ENCODE measurements at regions not wholly inside any gene's neighbourhood (a gene's known extent, or its start where the extent isn't known, plus 50 kb on each side); places are given as distances from the start of the nearest gene placed in this dataset.

- Histone ChIP-seq H3K9me3 (replicated peaks; ENCODE audit: control insufficient read depth, insufficient read depth, low read length) (no peaks in the 10 kb centered on the region), H3K79me2 (ENCODE audit: control insufficient read depth, insufficient read depth, low read length) (no peaks in the 10 kb centered on the region), H3K9ac (replicated peaks; ENCODE audit: extremely low read depth, insufficient read depth, low read length) (no peak overlapping the region), H4K20me1 (replicated peaks; ENCODE audit: control insufficient read depth, extremely low read depth, insufficient read depth, low read length) (no peaks in the 10 kb centered on the region), H3K27ac (ENCODE audit: insufficient read depth, low read depth, low read length) (no peak overlapping the region), H2AFZ (ENCODE audit: low read depth, low read length) (no peak overlapping the region), H3K4me2 (ENCODE audit: insufficient read depth, low read length) (no peak overlapping the region), H3K4me3 (replicated peaks in 1 of 3; ENCODE audit: insufficient read depth in 1 of 3, low read depth in 1 of 3, low read length in 3 of 3) (no peak overlapping the region), H3K27me3 (ENCODE audit: control insufficient read depth in 2 of 2, insufficient read depth in 2 of 2, low read length in 2 of 2) (no peaks in the 10 kb centered on the region), H3K9me1 (replicated peaks; ENCODE audit: control insufficient read depth, extremely low read depth, insufficient read depth, low read length) (no peaks in the 10 kb centered on the region), H3K4me1 (ENCODE audit: control insufficient read depth, extremely low read depth, insufficient read depth, low read length) (peaks cover 13% of the 10 kb centered on the region), H3K36me3 (ENCODE audit: control insufficient read depth in 2 of 2, extremely low read depth in 1 of 2, insufficient read depth in 2 of 2, low read length in 2 of 2) (no peaks in the 10 kb centered on the region)
- POLR2A ChIA-PET: no interaction called here
- no peak for DNase-seq (ENCODE audit: low read depth, low spot score)
- FAIRE-seq: no peak
- TF ChIP-seq GATA2 (IDR thresholded peaks at IDR 0.05; ENCODE audit: insufficient read depth, insufficient read length, low read depth, low read length) (no peak), JUN (IDR thresholded peaks at IDR 0.05; ENCODE audit: borderline replicate concordance, insufficient read depth, insufficient read length, low read depth) (no peak), MAX (IDR thresholded peaks at IDR 0.05; ENCODE audit: insufficient read depth, insufficient read length) (no peak), POLR2AphosphoS5 (IDR thresholded peaks at IDR 0.05; ENCODE audit: insufficient read depth, low read depth, low read length) (no peak), MYC (IDR thresholded peaks at IDR 0.05; ENCODE audit: low read depth, low read length) (no peak), POLR2A (IDR thresholded peaks at IDR 0.05; ENCODE audit: low read depth, low read length) (no peak), FOS (IDR thresholded peaks at IDR 0.05; ENCODE audit: borderline replicate concordance, insufficient read depth, low read length) (no peak), EZH2 (IDR thresholded peaks at IDR 0.05; ENCODE audit: borderline replicate concordance, low read depth, low read length, severe bottlenecking) (no peak)
- TF ChIP-seq, protein P1, sequence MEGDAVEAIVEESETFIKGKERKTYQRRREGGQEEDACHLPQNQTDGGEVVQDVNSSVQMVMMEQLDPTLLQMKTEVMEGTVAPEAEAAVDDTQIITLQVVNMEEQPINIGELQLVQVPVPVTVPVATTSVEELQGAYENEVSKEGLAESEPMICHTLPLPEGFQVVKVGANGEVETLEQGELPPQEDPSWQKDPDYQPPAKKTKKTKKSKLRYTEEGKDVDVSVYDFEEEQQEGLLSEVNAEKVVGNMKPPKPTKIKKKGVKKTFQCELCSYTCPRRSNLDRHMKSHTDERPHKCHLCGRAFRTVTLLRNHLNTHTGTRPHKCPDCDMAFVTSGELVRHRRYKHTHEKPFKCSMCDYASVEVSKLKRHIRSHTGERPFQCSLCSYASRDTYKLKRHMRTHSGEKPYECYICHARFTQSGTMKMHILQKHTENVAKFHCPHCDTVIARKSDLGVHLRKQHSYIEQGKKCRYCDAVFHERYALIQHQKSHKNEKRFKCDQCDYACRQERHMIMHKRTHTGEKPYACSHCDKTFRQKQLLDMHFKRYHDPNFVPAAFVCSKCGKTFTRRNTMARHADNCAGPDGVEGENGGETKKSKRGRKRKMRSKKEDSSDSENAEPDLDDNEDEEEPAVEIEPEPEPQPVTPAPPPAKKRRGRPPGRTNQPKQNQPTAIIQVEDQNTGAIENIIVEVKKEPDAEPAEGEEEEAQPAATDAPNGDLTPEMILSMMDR (IDR thresholded peaks at IDR 0.05; ENCODE audit: extremely low read depth in 1 of 2, insufficient read depth in 1 of 2, low read depth in 1 of 2, low read length in 2 of 2): no peak
- CTCF ChIA-PET: interaction anchor here (0.7 to 1.4 kb wide), 2 partner anchors 20 to 38 kb away, joined by 3 read pairs; no protein-coding TSS in a partner anchor
- dilution Hi-C loops (cut with MboI; ENCODE audit: extremely low pct_ligation_motif_present, low sequenced_read_pairs) (no loop called here), intact Hi-C loops (cut with micrococcal nuclease) (no loop called here)
- no TSS peak for BruUV-seq (replicated peaks)
Observed at GRCh38 chr3:31096661-31097395, 202.4 kb upstream of the GADL1 start.

Measured in endothelial cell of umbilical vein (primary cell).